HG02938 (cell line): ENCODE measurements at regions not wholly inside any gene's neighbourhood (a gene's known extent, or its start where the extent isn't known, plus 50 kb on each side); places are given as distances from the start of the nearest gene placed in this dataset.

Experiments used
- ATAC-seq: cut with Tn5 transposase; IDR thresholded peaks from one replicate; pipeline ENCODE4 v1.9.1; 2021; ENCODE audit warnings: mild to moderate bottlenecking, moderate library complexity; ENCODE audit not compliant: unreplicated experiment

GRCh38 chr6:129967427-129967826, 51.0 kb upstream of the L3MBTL3 start:
- no peak for ATAC-seq

GRCh38 chr6:129966125-129966524, 52.3 kb upstream of the L3MBTL3 start:
- ATAC-seq: no peak

GRCh38 chr6:129965096-129965495, 53.3 kb upstream of the L3MBTL3 start:
- no peak for ATAC-seq

GRCh38 chr6:129959358-129959930, 58.9 kb upstream of the L3MBTL3 start:
- no peak for ATAC-seq

DNA sequence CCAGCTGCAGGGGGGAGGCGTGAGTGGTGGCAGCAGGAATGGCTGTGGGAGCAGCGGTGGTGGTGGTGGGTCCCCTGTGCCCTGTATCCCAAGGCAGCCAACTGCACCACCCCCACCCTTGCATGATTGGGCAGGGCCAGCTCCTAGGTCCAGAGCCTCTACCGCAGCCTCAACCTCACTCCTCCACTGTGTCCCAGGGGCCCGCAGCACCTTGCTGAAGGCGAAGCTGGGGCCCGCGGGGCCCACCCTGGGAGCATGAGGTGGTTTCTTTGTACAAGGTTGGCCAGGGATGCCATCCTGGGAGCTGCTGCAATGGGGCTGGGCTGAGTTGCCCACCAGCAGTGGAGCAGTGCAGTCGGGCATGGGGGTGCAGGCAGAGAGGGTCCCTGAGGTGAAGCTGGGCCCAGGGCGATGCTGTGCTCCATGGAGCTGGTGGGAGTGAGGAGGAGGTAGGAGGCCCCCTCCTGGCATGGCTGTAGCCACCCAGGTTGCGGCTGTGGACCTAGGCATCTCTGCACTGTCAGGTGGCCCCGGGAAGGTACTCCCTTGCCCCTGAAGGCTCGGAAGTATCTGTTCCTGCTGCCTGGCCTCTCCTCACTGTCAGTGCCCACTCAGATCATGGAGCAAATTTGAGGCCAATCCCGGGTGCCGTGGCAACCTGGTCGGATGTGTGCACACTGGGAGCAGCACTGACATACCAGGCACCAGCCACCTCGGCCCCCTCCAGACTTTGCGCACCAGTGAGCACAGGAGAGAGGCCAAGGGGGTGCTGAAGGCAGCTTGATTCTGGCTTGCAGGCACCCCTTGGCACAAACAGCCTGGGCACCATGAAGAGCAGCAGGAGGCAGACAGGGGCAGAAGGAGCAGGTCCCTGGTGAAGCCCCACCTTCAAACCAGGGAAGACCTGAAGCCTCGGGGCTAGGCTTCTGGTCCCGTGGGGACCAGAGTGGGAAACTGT, 60.2 kb upstream of the L3MBTL3 start:
- ATAC-seq: no peak

DNA sequence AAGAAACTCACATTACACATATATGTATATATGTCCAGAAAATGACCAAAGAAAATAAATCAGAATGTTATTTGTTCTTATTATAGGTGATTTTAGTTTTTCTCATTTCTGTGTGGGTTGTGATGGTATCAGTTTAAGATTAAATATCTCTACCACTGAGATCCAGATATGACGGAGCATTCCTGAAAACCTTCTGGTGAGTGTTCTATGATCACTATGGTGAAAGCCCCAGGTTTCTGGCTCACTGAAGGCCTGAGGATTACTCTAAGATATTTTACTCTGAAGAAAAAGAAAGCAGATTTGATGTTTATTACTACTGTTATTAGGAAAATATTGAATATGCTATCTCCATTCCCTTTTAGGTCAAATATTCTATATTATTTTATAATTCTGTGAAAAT, 62.8 kb upstream of the L3MBTL3 start:
- ATAC-seq: no peak

- ATAC-seq: no peak
Measured at GRCh38 chr6:129954749-129955431, 63.5 kb upstream of the L3MBTL3 start.

DNA sequence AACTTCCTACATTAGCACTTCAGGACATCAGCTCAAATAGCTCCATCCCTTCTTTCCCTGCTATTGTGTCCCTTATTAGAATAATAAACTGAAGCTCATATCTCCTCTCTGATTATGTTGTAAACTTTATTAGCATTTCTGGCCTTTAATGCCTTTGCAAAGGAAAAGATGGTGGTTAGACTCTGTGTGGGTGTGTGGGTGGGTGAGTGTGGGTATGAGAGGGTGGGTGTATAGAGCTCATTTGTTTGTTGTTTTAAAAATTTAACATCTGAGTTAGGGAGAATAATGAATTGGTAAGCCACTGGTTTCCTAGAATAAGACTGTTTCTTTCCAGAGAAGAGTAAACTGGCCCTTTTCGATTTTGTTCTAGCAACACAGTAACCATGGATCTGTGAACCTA, 70.6 kb upstream of the L3MBTL3 start:
- no peak for ATAC-seq

DNA sequence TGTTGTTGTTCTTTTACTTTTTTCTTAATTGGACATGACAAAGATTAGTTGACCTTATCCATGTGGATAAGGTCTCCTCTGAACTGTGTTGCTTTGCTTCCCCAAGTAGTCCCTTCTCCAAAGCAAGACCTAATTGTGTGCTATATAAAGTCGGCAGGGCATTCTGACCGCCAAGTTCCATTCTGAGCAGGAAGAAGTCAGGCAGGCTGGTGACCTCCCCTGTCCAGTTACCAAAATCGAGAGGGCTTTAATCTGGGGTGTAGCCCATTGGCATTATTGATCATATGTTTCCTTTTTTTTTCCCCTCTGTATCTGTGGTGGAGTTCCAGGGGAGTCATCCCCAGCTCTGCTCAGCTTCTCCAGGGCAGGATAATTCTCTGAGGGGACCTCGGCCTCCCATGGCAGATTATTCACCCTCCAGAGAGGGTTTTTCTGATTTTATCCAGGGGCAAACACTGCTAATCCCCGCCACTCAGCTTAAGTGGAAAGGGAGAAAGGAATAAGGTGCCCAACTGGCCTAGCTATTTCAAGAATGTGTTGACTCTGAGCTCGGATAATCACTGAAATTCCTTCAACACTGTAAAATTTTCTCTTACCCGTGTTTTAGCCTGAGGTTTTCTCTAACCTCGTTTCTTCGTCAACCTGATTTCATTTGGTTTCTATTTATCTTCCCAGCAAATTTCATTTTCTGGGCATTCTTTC, 71.8 kb upstream of the L3MBTL3 start:
- ATAC-seq: no peak

DNA sequence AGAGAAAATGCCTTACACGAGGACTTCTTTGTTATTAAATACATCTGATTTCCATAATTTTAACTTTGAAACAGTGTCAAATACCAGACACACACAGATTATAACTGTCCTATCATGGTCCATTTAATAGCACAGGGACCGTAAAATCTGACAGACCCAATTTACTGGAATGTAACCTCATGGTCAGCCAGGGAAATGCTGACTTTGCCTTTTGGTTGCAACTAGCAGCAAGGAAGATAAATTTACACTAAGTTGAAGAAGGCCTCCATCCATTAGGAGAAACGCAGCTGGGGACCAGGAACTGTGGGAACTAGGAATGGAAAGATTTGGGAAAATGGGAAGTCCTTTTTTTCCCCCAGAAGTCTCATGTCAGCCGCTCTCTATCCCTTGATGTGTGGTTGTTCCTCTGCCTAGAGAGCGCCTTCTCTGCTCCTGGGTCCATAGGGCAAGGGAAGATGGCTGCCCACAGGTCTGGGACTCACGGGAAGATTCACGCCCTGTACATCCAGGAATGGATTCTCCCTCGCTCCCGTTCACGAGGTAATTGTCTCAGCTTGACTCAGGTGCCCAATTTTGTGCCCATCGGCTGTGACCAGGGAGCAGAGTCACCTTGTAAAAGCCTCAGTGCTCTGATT, 74.6 kb upstream of the L3MBTL3 start:
- ATAC-seq: no peak

DNA sequence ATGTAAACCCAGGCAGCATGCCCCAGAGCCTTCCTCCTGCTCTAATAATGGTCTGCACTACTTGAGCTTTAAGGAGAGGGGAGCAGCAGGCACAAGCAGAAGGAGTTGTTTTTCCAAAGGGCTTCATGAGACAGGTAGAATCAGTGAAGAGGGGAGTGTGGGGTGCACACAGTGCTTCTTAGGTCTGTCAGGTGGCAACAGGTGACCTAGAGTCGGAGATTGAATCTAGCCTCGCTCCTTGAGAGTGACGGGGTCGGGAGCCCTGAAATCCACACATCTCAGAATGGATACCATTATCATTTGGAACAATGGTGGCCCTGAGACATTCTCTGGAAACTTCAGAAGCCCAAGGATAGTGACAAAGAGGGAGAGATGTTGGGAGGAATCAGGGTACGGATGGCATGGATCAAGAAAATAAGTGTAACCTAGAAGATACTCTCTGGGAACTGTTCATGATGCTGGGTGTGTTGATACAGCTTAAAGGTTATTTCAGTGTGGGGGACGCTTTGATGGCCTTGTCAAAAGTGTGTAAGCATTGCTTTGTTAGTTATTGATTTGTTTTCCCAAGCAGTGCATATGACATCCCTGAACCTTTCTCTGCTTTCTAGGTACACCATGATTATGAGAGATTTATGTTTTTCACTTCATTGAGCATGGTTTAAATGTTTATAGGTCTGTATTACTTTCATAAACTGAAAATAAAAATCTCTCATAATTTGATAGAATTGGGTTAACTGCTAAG, 77.8 kb upstream of the L3MBTL3 start:
- ATAC-seq: no peak

- ATAC-seq: no peak
Measured at GRCh38 chr6:129938249-129939020, 77.3 kb upstream of the TMEM244 start.

DNA sequence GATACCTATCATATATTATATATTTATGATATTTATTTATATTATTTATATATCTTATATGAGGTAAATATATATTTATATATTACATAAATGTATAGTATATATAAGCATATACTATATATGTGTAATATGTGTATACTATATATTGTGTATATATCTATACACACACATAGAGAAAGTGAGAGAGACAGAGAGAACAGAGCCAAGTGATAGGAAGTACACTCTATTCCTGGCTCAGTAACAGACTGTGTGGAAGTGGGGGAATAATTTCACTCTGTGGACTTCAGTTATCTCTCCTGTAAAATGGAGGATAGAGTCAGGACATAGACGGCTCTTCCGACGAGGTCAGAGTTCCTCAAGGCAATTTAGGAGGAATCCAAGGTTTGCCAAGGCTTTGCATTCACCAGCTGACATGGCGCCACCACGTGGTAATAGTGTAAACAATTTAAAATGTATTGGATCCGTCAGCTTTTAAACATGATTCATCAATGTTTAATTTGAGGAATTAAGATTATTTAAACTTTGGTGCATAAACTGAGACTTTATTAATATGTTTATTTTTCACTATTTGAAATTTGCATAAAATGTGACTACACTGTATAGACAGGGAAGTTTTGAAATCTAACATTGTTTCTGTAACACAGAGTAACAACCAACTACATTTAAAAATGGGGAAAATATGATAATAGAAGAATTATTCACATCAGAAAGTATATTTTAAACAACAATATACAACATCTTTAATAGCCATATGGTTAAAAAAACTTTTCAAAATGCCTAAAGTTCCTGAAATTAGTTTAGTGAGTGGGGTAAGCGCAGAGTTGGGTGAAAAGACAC, 75.4 kb upstream of the TMEM244 start:
- peak; percentile 54 for ATAC-seq

- no peak for ATAC-seq
Measured at GRCh38 chr6:129932321-129932720, 71.2 kb upstream of the TMEM244 start.

DNA sequence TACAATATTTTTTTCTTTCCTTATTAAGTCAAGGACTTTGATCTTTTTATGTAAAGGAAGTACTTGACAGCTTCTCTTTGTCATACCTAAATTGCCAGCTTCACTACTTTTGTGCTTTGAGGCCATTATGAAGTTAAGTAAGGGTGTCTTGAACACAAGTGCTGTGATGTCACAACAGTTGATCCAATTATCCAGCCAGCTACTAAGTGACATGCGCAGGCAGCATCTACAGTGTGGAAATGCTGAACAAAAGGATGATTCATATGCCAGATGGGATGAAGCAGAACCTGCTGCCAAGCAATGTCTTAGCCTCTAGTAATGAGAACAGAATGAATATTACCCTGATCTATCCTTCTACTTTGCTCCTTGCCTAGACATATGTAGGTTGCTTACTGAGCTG, 68.3 kb upstream of the TMEM244 start:
- ATAC-seq: no peak

GRCh38 chr6:129923530-129924250, 62.6 kb upstream of the TMEM244 start:
- no peak for ATAC-seq

- no peak for ATAC-seq
Measured at GRCh38 chr6:129921169-129921817, 60.2 kb upstream of the TMEM244 start.
